GM10266 (cell line): ENCODE measurements at regions not wholly inside any gene's neighbourhood (a gene's known extent, or its start where the extent isn't known, plus 50 kb on each side); places are given as distances from the start of the nearest gene placed in this dataset.

Source experiments
- DNase-seq: peaks from one replicate; pipeline ENCODE4 v3.0.0; 2012; ENCODE audit errors: extremely low spot score
- CTCF ChIP-seq: IDR thresholded peaks from 2 replicates; pipeline ENCODE4 v1.5.1; 2012; ENCODE audit warnings: mild to moderate bottlenecking, low read depth; ENCODE audit not compliant: control insufficient read depth, insufficient read depth; ENCODE audit errors: missing control alignments

GRCh38 chr12:124162151-124163110 is 132.5 kb upstream of the RFLNA start:
- TF ChIP-seq CTCF = no peak
- DNase-seq = no peak

GRCh38 chr12:124165695-124166094 is 129.2 kb upstream of the RFLNA start:
- no peak for TF ChIP-seq CTCF
- no peak for DNase-seq

DNA sequence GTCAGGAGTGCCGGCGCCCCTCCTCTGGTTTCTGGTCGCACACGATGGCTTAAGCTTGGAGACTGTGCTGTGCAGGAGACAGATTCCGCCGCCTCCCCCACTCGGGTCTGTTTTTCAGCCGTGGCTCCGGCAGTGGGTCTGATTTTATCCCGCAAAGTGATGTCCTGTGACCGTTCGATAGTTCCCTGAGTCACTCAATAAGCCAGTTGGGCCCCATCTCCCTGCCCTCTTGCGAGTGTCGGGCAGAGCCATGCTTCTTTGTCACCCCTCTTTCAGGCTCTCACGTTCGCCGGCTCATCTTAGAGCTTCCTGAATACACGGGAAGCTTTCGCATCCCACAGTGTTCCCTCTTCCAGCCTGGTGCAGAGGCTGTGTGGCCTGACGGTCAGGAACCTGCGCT is 127.8 kb upstream of the RFLNA start:
- TF ChIP-seq CTCF = no peak

DNA sequence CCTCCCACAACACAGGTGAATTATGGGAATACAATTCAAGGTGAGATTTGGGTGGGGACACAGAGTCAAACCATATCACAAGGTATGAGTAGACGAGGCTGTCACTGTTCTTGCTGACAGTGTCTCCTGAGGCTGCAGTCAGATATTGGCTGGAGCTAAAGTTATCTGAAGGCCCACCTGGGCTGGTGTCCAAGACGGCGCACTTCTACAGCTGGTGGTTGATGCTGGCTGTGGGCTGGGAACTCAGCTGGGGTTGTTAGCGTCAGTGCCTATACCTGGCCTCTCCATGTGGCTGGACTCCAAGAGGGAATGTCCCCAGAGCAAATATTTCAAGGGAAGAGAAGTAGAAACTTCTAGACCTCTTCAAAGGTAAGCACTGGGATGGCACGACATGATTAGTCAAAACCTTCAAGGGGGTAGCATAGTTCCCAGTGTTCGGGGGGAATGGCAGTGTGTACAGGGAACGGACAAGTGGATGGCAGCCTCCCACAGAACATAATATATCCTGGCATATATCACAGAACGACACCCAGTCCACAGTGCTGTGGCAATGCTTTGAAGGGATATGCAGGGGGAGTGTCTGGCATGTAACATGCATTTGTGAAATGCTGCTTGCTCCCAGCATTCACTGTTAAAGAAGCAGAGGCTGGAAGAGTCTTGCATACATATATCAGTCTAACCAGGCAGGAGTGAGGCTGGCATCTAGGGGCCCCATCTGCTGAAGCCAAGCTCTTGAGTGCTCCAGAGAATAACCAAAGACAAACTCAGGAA is 126.7 kb upstream of the RFLNA start:
- no peak for TF ChIP-seq CTCF
- no peak for DNase-seq

More for the DNA sequence above, 127.8 kb upstream of the RFLNA start:
- no peak for DNase-seq

- TF ChIP-seq CTCF = no peak
- DNase-seq = no peak
These were observed 125.2 kb upstream of the RFLNA start for GRCh38 chr12:124169577-124170284.

DNA sequence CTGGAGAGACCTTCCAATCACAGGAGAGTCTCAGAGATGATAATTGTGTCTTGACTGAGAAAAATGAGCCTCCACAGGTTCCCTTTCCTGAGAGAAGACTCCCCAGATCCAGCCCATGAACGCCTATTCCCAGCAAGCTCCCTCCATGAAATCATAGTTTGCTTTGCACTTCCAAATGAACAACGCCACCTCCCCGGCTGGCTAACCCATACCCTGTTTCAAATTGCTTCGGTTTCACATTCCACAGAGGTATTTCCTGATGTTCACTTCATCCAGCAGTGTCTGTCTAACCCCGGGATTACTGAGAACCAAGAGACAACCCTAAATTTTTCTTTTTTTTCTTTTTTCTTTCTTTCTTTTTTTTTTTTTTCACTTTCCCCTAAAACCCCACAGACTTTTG is 124.1 kb upstream of the RFLNA start:
- no peak for TF ChIP-seq CTCF
- DNase-seq = no peak
